HepG2 (cell line): ENCODE measurements at regions not wholly inside any gene's neighbourhood (a gene's known extent, or its start where the extent isn't known, plus 50 kb on each side); places are given as distances from the start of the nearest gene placed in this dataset.

ENCODE experiments used
- ATF7-NPFF ChIP-seq: sonication (generic); formaldehyde crosslinking; IDR thresholded peaks from 2 replicates; pipeline ENCODE4 v1.8.1; 2023; ENCODE audit warnings: mild to moderate bottlenecking, low read depth, missing genetic modification reagents, moderate library complexity
- JUND ChIP-seq: sonication (generic); formaldehyde crosslinking; IDR thresholded peaks from 2 replicates; pipeline ENCODE4 v1.8.0; 2022; ENCODE audit warnings: mild to moderate bottlenecking, missing genetic modification reagents
- ZNF274 ChIP-seq: sonication (generic); formaldehyde crosslinking; IDR thresholded peaks from 2 replicates; pipeline ENCODE4 v1.5.1; 2020; ENCODE audit warnings: mild to moderate bottlenecking, missing genetic modification reagents

DNA sequence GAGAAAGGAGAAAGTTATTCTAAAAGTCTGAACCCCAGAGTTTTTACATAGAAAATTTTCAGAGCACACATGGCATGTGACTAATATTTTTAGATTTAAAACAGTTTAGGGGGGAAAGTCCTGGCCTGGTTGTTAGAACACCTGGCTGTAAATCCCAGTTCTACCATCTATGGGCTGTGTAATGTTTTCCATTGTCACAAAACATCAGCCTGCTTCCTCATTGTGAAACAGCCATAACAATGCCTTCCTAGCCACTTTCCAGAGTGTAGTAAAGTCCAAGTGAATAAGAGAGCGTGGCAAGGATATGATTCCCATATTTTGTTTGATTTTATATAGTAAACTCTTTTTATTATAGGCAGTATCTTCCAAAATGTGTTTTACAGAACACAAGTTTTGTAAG lies 310.0 kb upstream of the DCN start:
- TF ChIP-seq ZNF274 (CRISPR knock-in tag) (no peak), JUND (no peak), ATF7-NPFF (CRISPR knock-in tag) (no peak)
